OCI-LY7 (cell line): ENCODE measurements at regions not wholly inside any gene's neighbourhood (a gene's known extent, or its start where the extent isn't known, plus 50 kb on each side); places are given as distances from the start of the nearest gene placed in this dataset.

Experiments used
- BruUV-seq: library from RNA; stranded (reverse); fragments of 400-500 nt; replicated peaks from 2 replicates; lab custom pipeline; 2021; lab: Mats Ljungman, UMichigan
- CTCF ChIA-PET: fragments of 300-600 bp; sonication (Branson Sonifier 250); formaldehyde crosslinking; loops from one replicate; lab custom pipeline; 2022; ENCODE audit warnings: antibody characterized with exemption; ENCODE audit not compliant: unreplicated experiment; lab: Charles Lee
- POLR2A ChIA-PET: fragments of 300-600 bp; sonication (Branson Sonifier 250); formaldehyde crosslinking; loops from one replicate; lab custom pipeline; 2022; ENCODE audit warnings: antibody characterized with exemption; lab: Charles Lee
- DNase-seq: peaks from one replicate; pipeline ENCODE4 v3.0.0-alpha.2; 2015; ENCODE audit warnings: low spot score
- H2AFZ ChIP-seq: fragments of 200-600 bp; sonication (generic), shearing (Covaris generic); 2 replicates; pipeline ENCODE4 v1.6.1; 2014; ENCODE audit warnings: mild to moderate bottlenecking, antibody characterized with exemption, low read length, moderate library complexity
- H3K27ac ChIP-seq: fragments of 200-600 bp; sonication (generic); 2 replicates; pipeline ENCODE4 v1.5.1; 2014; ENCODE audit warnings: mixed run types, low read depth, mild to moderate bottlenecking, moderate library complexity, low read length, inconsistent platforms; ENCODE audit not compliant: poor library complexity, severe bottlenecking
- H3K36me3 ChIP-seq: fragments of 200-600 bp; sonication (generic); 2 replicates; pipeline ENCODE4 v1.6.1; 2014; ENCODE audit warnings: mild to moderate bottlenecking, antibody characterized with exemption, low read length, moderate library complexity, mixed read lengths; ENCODE audit not compliant: insufficient read depth
- H3K4me1 ChIP-seq: fragments of 200-600 bp; sonication (generic); 2 replicates; pipeline ENCODE4 v1.5.1; 2014; ENCODE audit warnings: mild to moderate bottlenecking, low read length; ENCODE audit not compliant: insufficient read depth, poor library complexity, severe bottlenecking
- H3K4me2 ChIP-seq: fragments of 200-600 bp; sonication (generic); 2 replicates; pipeline ENCODE4 v1.6.1; 2014; ENCODE audit warnings: mild to moderate bottlenecking, low read length
- H3K4me3 ChIP-seq: fragments of 200-600 bp; sonication (generic); 2 replicates; pipeline ENCODE4 v1.5.1; 2014; ENCODE audit warnings: mild to moderate bottlenecking, low read depth, low read length; ENCODE audit not compliant: poor library complexity, severe bottlenecking
- H3K79me2 ChIP-seq: fragments of 200-600 bp; sonication (generic); 2 replicates; pipeline ENCODE4 v1.6.1; 2016; ENCODE audit warnings: low read depth, mild to moderate bottlenecking, low read length, moderate library complexity, mixed read lengths; ENCODE audit not compliant: insufficient read depth
- H3K9me2 ChIP-seq: fragments of 200-600 bp; sonication (generic); 2 replicates; pipeline ENCODE4 v1.6.1; 2016; ENCODE audit warnings: mild to moderate bottlenecking, low read length, mixed read lengths; ENCODE audit not compliant: insufficient read depth
- H3K9me3 ChIP-seq: fragments of 200-600 bp; sonication (generic); 2 replicates; pipeline ENCODE4 v1.6.1; 2014; ENCODE audit warnings: mild to moderate bottlenecking, mixed run types, low read length, mixed read lengths
- H4K20me1 ChIP-seq: fragments of 200-600 bp; sonication (generic); 2 replicates; pipeline ENCODE4 v1.6.1; 2014; ENCODE audit warnings: mild to moderate bottlenecking, antibody characterized with exemption, low read length, moderate library complexity, mixed read lengths; ENCODE audit not compliant: insufficient read depth
- CTCF ChIP-seq: fragments of 200-600 bp; sonication (generic); conservative IDR thresholded peaks from 2 replicates; pipeline ENCODE4 v1.5.1; 2014; ENCODE audit warnings: mild to moderate bottlenecking, antibody characterized with exemption, low read length, moderate library complexity, mixed read lengths
- EZH2phosphoT487 ChIP-seq: fragments of 200-600 bp; sonication (generic); IDR thresholded peaks from 2 replicates; pipeline ENCODE4 v1.6.1; 2018; ENCODE audit warnings: low read depth, borderline replicate concordance, mild to moderate bottlenecking, mixed run types, antibody characterized with exemption, low read length, moderate library complexity, mixed read lengths
- intact Hi-C: fragments of 100-400 bp; cut with micrococcal nuclease; formaldehyde crosslinking; loops from one replicate; pipeline ENCODE4 v1.10.0; 2022; ENCODE audit not compliant: unreplicated experiment

GRCh38 chr13:111031531-111031961 is 83.6 kb upstream of the ARHGEF7 start:
- no peaks in the 10 kb centered on the region for H3K9me3 ChIP-seq
- no peaks in the 10 kb centered on the region for H4K20me1 ChIP-seq
- intact Hi-C loops = no loop called here
- no peak for DNase-seq
- TF ChIP-seq EZH2phosphoT487 (no peak), CTCF (no peak)
- H3K4me2 ChIP-seq = no peak overlapping the region
- no peaks in the 10 kb centered on the region for H3K79me2 ChIP-seq
- no peaks in the 10 kb centered on the region for H3K4me1 ChIP-seq
- no TSS peak for BruUV-seq
- H3K27ac ChIP-seq = no peak overlapping the region
- H2AFZ ChIP-seq = no peak overlapping the region
- H3K36me3 ChIP-seq = no peaks in the 10 kb centered on the region
- H3K4me3 ChIP-seq = no peak overlapping the region
- H3K9me2 ChIP-seq = no peaks in the 10 kb centered on the region
- CTCF ChIA-PET = no interaction called here
- POLR2A ChIA-PET = interaction anchor here (0.5 kb wide), 1 partner anchor 28 kb away, joined by 3 read pairs; no protein-coding TSS in a partner anchor

GRCh38 chr13:111029957-111030609 is 85.0 kb upstream of the ARHGEF7 start:
- Histone ChIP-seq H3K36me3 (no peaks in the 10 kb centered on the region), H3K4me3 (no peak overlapping the region), H3K27ac (no peak overlapping the region), H3K4me2 (no peak overlapping the region), H3K9me2 (no peaks in the 10 kb centered on the region), H4K20me1 (no peaks in the 10 kb centered on the region), H3K4me1 (no peaks in the 10 kb centered on the region), H3K9me3 (no peaks in the 10 kb centered on the region), H3K79me2 (no peaks in the 10 kb centered on the region), H2AFZ (no peak overlapping the region)
- no peak for TF ChIP-seq CTCF
- TF ChIP-seq EZH2phosphoT487 = no peak
- no TSS peak for BruUV-seq
- CTCF ChIA-PET = no interaction called here
- POLR2A ChIA-PET = no interaction called here
- no peak for DNase-seq
- intact Hi-C loops = no loop called here
